ENCODE measurements at regions not wholly inside any gene's neighbourhood (a gene's known extent, or its start where the extent isn't known, plus 50 kb on each side); places are given as distances from the start of the nearest gene placed in this dataset.

DNA sequence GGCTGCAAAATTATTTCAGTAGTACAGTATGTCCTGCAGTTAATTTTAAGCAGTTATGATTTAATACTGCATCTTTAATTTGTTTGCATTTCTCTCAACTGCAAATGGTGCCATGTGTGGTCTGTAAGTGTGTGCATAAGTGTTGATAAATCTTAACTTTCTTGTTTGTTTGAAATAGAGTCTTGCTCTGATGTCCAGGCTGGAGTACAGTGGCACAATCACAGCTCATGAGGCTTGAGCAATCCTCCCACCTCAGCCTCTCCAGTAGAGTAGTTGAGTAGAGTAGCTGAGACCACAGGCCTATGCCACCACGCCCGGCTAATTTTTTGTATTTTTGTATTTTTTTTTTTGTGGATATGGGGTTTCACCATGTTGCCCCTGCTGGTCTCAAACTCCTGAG is 322.5 kb upstream of the NR3C2 start:
- Mint-ChIP-seq H3K27me3 (no peaks in the 10 kb centered on the region), H3K36me3 (no peaks in the 10 kb centered on the region), H3K4me1 (ENCODE audit: low read depth) (no peaks in the 10 kb centered on the region), H3K9me3 (peaks cover 21% of the 10 kb centered on the region), H3K27ac (no peak overlapping the region), H3K4me3 (no peak overlapping the region)
- intact Hi-C loops (cut with micrococcal nuclease): no loop called here
- no peak for DNase-seq
- ChIA-PET POLR2A (no interaction called here), CTCF (no interaction called here)

DNA sequence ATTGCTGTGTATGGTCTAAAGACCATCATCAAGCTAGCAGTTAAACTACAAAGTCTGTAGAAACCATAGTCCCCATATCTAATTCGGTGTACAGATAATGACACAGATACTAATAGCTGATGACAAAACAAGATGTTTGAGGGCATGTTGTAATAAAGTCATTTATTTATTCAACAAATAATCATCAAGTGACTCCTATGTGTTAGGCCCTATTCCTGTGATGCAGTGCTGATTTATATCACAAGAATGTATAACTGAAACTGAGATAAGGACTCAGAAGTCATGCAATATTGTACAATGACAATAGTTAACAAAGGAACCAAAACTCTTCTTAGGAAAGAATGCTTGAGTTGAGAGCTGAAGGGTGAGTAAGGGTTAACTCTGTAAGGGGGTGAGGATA is 315.0 kb upstream of the NR3C2 start:
- Mint-ChIP-seq H3K27ac (no peak overlapping the region), H3K36me3 (no peaks in the 10 kb centered on the region), H3K27me3 (no peaks in the 10 kb centered on the region), H3K4me3 (no peak overlapping the region), H3K4me1 (ENCODE audit: low read depth) (no peaks in the 10 kb centered on the region), H3K9me3 (peaks cover 27% of the 10 kb centered on the region)
- ChIA-PET CTCF (no interaction called here), POLR2A (no interaction called here)
- DNase-seq: no peak
- intact Hi-C loops (cut with micrococcal nuclease): no loop called here

DNA sequence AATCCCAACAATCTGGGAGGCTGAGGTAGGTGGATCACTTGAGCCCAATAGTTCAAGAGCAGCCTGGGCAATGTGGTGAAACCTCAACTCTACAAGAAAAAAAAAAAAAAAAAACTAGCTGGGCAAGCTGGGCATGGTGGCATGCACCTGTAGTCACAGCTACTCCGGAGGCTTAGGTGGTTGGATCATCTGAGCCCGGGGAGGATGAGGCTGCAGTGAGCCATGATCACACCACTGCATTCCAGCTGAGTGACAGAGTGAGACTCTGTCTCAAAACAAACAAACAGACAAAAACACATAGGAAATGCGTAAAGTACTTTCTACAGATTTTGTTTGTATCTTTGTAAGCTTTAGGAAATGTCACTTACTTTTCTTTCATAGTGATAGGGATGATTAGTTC is 307.2 kb upstream of the NR3C2 start:
- Mint-ChIP-seq H3K36me3 (no peaks in the 10 kb centered on the region), H3K9me3 (no peaks in the 10 kb centered on the region), H3K27me3 (no peaks in the 10 kb centered on the region), H3K4me1 (ENCODE audit: low read depth) (peaks cover 3% of the 10 kb centered on the region), H3K27ac (no peak overlapping the region), H3K4me3 (no peak overlapping the region)
- POLR2A ChIA-PET: no interaction called here
- CTCF ChIA-PET: no interaction called here
- intact Hi-C loops (cut with micrococcal nuclease): no loop called here
- no peak for DNase-seq

DNA sequence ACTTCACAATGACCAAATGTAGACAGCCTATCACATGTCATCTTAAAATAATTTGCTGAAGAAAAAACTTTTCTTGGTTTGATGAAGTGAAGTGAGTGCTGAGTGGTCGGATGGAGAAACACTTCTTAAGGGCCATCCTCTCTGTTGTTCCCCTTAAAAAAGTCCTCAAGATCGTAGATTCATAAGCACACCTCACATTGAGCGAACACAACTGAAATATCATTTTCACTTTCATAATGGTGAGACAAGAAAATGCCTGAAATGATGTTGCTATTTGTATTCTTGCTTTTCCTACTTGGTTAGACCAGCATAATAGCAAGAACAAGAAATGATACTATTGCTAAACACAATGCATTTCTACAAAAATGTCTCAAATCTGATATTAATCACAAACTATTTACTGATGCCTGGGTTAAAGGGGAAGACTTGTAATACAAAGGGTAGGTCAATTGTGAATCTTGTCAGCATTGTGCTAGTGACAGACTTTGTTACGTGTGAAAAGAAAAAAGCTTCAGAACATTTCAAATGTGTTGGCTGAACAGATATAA is 305.6 kb upstream of the NR3C2 start:
- Mint-ChIP-seq H3K27ac (no peak overlapping the region), H3K9me3 (no peaks in the 10 kb centered on the region), H3K36me3 (no peaks in the 10 kb centered on the region), H3K27me3 (no peaks in the 10 kb centered on the region), H3K4me1 (ENCODE audit: low read depth) (peaks cover 3% of the 10 kb centered on the region), H3K4me3 (no peak overlapping the region)
- intact Hi-C loops (cut with micrococcal nuclease): no loop called here
- ChIA-PET POLR2A (no interaction called here), CTCF (no interaction called here)
- DNase-seq: no peak

DNA sequence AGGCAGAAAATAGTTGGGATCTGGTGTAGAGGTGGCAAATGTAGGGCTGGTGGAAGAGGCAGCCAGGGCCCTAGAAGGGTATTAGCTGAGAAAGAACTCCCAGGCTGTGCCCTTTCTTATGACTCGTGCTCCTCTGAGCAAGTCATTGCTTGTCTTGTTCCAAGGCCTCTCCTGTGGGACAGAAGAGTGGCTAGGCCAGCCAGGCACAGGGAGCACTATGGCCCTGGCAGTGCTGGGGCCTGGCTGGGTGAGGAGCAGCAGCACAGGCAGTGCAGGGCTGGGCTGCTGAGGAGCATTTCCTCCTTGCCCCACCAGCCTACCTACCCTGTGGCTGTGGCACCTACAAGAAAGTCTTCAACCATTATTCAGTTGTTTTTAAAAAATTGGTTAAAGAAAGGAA is 298.5 kb upstream of the NR3C2 start:
- Mint-ChIP-seq H3K9me3 (no peaks in the 10 kb centered on the region), H3K4me3 (no peak overlapping the region), H3K36me3 (no peaks in the 10 kb centered on the region), H3K27me3 (peaks cover 2% of the 10 kb centered on the region), H3K27ac (no peak overlapping the region), H3K4me1 (ENCODE audit: low read depth) (no peaks in the 10 kb centered on the region)
- CTCF ChIA-PET: no interaction called here
- DNase-seq: no peak
- POLR2A ChIA-PET: no interaction called here
- intact Hi-C loops (cut with micrococcal nuclease): no loop called here

DNA sequence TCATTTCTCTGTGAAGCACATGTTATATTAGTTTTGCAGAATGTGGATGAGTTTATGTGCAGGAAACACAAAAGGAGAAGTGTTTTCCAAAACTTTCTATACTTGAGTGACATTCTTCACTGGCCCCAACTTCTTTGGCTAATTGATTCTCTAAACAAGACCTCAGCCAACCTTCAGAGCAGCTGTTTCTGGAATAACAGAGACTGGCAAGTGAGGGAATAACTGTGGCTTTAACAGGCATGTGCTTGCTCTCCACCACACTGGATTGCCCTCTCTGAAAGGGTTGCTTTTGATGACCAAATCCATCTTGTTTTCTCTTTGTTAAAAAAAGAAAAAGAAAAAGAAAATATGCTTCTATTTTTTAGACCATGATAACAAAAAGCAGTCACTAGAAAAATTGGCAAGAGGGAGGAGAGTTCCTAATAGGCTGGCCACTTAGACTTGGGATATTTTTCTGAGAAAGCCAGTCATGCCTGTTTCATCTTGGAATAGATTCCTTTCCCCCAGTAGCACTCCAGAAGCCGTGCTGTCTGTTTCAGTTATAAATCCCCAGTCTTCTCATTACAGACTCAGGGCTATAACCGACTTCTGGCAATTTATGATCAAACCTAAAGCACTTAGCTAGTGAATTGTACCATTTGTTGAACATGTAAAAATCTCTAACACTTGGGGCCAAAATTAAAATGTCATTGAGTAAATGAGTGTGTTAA is 295.0 kb upstream of the NR3C2 start:
- H3K27ac Mint-ChIP-seq: no peak overlapping the region
- H3K9me3 Mint-ChIP-seq: no peaks in the 10 kb centered on the region
- H3K27me3 Mint-ChIP-seq: peaks cover 2% of the 10 kb centered on the region
- intact Hi-C loops (cut with micrococcal nuclease): no loop called here
- CTCF ChIA-PET: no interaction called here
- POLR2A ChIA-PET: no interaction called here
- no peak overlapping the region for H3K4me3 Mint-ChIP-seq
- H3K4me1 Mint-ChIP-seq (ENCODE audit: low read depth): no peaks in the 10 kb centered on the region
- no peak for DNase-seq
- no peaks in the 10 kb centered on the region for H3K36me3 Mint-ChIP-seq

DNA sequence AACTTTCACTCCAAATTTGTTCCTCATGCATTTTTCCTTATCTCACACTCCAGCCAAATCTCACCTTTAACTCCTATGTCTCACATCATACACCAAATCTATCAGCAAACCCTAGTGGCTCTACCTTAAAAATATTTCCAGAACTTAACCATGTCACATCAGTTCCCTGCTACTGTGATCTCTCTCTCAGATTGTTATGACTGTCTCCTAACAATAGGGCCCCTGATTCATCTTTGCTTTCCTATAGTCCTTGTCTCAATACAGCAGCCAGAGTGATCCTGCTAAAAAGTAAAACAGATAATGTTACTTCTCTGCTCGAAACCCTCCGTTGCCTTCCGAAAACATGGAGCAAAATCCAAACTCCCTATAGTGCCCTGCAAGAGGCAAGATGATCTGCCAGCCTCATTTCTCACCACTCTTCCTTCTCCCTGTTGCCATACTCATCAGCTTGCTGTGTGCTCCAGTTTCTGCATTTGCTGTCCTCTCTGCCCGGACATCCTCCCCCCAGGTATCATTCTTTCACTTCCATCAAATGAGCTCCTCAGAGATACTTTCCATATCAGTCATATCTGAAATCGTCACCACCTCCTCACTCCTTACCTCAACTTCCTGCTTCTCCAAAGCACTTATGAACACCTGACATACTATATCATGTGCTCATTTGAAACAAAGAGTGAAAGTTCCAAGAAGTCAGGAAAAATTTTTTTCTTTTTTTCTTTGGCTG is 293.4 kb upstream of the NR3C2 start:
- POLR2A ChIA-PET: no interaction called here
- no peaks in the 10 kb centered on the region for H3K36me3 Mint-ChIP-seq
- H3K27me3 Mint-ChIP-seq: peaks cover 2% of the 10 kb centered on the region
- CTCF ChIA-PET: no interaction called here
- no peaks in the 10 kb centered on the region for H3K4me1 Mint-ChIP-seq (ENCODE audit: low read depth)
- H3K9me3 Mint-ChIP-seq: no peaks in the 10 kb centered on the region
- H3K4me3 Mint-ChIP-seq: no peak overlapping the region
- intact Hi-C loops (cut with micrococcal nuclease): loop anchor here (1.0 to 2.0 kb wide), 3 partner anchors 291 to 792 kb away; no protein-coding TSS in a partner anchor
- H3K27ac Mint-ChIP-seq: no peak overlapping the region
- peak; percentile 37 for DNase-seq

DNA sequence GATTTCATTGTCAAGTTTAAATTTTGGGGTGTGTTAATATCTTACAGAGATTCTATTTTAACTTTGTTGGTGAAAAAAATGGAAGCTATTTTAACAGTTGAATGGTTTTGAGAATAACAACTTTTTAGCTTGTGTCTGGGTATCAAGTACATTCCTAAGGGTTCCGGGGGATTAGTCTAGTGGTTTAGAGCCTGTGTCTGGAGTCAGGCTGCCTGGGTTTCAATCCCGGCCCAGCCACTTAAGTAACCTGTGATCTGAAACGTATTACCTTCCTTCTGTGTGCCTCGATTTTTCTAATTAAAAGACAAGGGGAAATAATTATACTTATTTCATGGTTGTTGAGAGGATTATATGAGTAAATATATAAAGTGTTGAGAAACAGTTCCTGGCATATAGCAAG is 288.6 kb upstream of the NR3C2 start:
- no peaks in the 10 kb centered on the region for H3K9me3 Mint-ChIP-seq
- no peak overlapping the region for H3K4me3 Mint-ChIP-seq
- no peak overlapping the region for H3K27ac Mint-ChIP-seq
- ChIA-PET CTCF (interaction anchor here (0.6 kb wide), 1 partner anchor 40 kb away, joined by 3 read pairs; no protein-coding TSS in a partner anchor), POLR2A (no interaction called here)
- intact Hi-C loops (cut with micrococcal nuclease): no loop called here
- no peaks in the 10 kb centered on the region for H3K36me3 Mint-ChIP-seq
- peaks cover 4% of the 10 kb centered on the region for H3K27me3 Mint-ChIP-seq
- no peaks in the 10 kb centered on the region for H3K4me1 Mint-ChIP-seq (ENCODE audit: low read depth)
- DNase-seq: no peak

DNA sequence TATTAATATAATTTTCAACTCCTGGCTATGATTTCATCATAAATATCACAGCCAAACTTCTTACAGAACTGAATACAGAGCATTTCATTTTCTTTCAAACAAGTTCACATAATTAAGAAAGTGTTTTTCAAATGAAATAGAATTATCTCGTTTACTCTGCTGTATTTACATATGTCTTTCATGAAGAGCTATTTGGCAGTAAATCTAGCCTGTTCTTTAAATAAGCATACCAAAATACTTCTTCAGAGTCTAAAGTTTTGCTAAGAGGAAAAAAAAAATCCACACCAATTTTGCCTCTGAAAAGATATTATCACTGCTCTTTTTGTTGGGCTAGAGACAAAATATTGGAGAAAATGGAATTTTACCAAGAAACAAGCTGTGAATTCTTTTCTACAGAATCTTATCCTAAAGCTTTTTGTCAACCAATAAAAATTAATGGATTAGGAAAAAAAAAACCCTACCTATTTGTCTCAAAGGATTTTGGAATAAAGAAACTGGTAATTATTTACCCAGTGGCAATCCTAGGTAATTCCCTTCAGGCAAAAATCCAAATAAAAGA is 287.9 kb upstream of the NR3C2 start:
- no peaks in the 10 kb centered on the region for H3K9me3 Mint-ChIP-seq
- no peaks in the 10 kb centered on the region for H3K4me1 Mint-ChIP-seq (ENCODE audit: low read depth)
- H3K4me3 Mint-ChIP-seq: no peak overlapping the region
- no peak for DNase-seq
- POLR2A ChIA-PET: no interaction called here
- CTCF ChIA-PET: interaction anchor here (0.6 kb wide), 1 partner anchor 41 kb away, joined by 3 read pairs; no protein-coding TSS in a partner anchor
- intact Hi-C loops (cut with micrococcal nuclease): no loop called here
- peaks cover 4% of the 10 kb centered on the region for H3K27me3 Mint-ChIP-seq
- no peak overlapping the region for H3K27ac Mint-ChIP-seq
- no peaks in the 10 kb centered on the region for H3K36me3 Mint-ChIP-seq

DNA sequence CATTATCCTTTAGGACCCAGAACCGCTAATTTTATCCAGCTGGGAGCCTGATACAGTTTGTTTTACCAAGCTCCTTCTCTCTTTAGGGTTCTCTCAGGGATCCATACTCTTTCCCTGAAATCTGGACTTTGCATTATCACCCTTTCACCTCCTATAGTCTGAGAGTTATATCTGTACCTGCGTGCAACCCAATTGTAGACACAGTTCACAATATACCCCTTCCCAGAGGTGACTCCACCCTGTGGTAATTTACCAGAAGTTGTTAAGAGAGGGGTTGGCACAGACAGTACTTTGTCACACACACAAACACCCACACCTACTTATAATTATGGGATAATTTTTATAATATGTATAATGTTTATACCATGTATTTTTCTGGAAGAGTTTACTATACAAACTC is 275.8 kb upstream of the NR3C2 start:
- Mint-ChIP-seq H3K9me3 (no peaks in the 10 kb centered on the region), H3K4me3 (no peak overlapping the region), H3K4me1 (ENCODE audit: low read depth) (no peaks in the 10 kb centered on the region), H3K36me3 (no peaks in the 10 kb centered on the region), H3K27ac (no peak overlapping the region), H3K27me3 (no peaks in the 10 kb centered on the region)
- ChIA-PET CTCF (no interaction called here), POLR2A (no interaction called here)
- intact Hi-C loops (cut with micrococcal nuclease): no loop called here
- DNase-seq: no peak

DNA sequence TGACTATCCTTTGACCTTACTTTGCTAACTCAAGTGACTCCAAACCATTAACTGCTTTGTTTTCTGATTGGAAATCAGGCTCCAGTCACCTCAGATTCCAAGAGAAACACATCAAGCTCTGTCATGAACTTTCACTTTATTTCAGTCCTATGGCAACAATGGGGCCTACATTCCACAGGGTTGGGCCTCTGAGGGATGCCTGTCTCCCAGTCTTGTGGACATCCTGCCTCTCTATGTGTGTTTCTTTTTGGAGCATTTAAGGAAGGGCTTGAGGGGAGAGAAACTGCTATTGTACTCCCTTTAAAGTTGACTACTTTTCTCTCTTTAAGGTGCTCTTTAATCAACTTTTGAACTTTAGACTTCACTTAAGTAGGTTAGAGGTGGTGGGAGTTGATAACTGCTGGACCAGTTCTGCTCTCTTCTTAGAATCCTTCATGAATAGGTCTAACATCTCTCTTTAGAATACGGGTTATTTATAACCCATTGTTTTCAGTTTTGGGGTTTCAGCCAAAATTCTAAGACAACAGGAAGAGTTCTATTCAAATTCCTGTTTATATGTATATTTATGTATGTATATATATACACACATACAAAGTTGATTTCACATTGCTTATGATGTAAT is 274.3 kb upstream of the NR3C2 start:
- no peaks in the 10 kb centered on the region for H3K4me1 Mint-ChIP-seq (ENCODE audit: low read depth)
- H3K4me3 Mint-ChIP-seq: no peak overlapping the region
- H3K27me3 Mint-ChIP-seq: no peaks in the 10 kb centered on the region
- no peaks in the 10 kb centered on the region for H3K36me3 Mint-ChIP-seq
- intact Hi-C loops (cut with micrococcal nuclease): no loop called here
- H3K27ac Mint-ChIP-seq: no peak overlapping the region
- ChIA-PET CTCF (no interaction called here), POLR2A (no interaction called here)
- no peak for DNase-seq
- H3K9me3 Mint-ChIP-seq: no peaks in the 10 kb centered on the region

DNA sequence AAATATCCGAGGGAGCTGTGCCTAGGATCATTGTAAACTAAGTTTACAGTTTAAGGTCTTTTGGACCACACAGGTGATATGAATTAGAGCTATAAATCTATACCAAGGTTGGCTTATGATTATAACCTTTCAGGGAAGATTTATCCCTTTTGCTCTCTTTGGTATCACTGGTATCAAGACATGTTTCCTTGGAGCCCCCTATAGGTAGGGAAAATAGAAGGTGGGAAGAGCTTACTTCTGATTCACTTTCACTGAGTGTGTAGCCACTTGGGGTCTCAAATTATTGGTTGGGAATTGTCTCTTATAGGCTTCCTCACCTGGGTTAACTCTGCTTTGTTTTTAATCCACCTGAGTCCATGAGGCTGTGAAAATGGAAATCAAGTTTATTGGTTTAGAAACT is 262.1 kb upstream of the NR3C2 start:
- peaks cover 5% of the 10 kb centered on the region for H3K9me3 Mint-ChIP-seq
- ChIA-PET POLR2A (no interaction called here), CTCF (no interaction called here)
- no peak for DNase-seq
- H3K27me3 Mint-ChIP-seq: no peaks in the 10 kb centered on the region
- no peak overlapping the region for H3K4me3 Mint-ChIP-seq
- no peaks in the 10 kb centered on the region for H3K4me1 Mint-ChIP-seq (ENCODE audit: low read depth)
- no peaks in the 10 kb centered on the region for H3K36me3 Mint-ChIP-seq
- no peak overlapping the region for H3K27ac Mint-ChIP-seq
- intact Hi-C loops (cut with micrococcal nuclease): no loop called here

Measured in activated CD4-positive, alpha-beta memory T cell treated with anti-CD3 and anti-CD28 coated beads for 36 hours (primary cell).